ENCODE measurements at regions not wholly inside any gene's neighbourhood (a gene's known extent, or its start where the extent isn't known, plus 50 kb on each side); places are given as distances from the start of the nearest gene placed in this dataset.
"Not testable (repeated sequence)": the region's sequence is repeated elsewhere in the genome, so short reads cannot be mapped to it uniquely, and the experiment has no call there.

DNA sequence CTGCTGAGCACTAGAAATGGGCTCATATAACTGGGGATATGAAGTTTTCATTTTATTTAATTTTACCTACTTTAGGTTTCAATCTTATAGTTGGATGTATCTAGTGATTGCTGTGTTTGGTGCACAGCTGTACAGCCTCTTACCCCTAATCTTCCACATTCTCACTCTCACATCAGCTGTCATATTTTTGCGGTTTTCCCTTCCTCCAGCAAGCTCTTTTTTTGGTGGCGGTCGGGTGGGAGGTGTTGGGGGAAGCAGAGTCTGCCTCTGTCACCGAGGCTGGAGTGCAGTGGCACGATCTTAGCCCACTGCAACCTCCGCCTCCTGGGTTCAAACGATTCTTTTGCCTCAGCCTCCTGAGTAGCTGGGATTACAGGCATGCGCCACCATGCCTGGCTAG, 445.1 kb upstream of the ISX start:
- no peak overlapping the region for H3K23ac ChIP-seq (ENCODE audit: low read length in 2 of 2)
- 86% methylated on average over 8 of the region's 8 CpGs for WGBS
- H2AFZ ChIP-seq (ENCODE audit: low read depth, low read length): no peak overlapping the region
- no peak overlapping the region for H3K27ac ChIP-seq (ENCODE audit: low read length, poor library complexity, severe bottlenecking)
- no peak overlapping the region for H3K18ac ChIP-seq (ENCODE audit: low read depth in 1 of 2, low read length in 2 of 2)
- H2BK12ac ChIP-seq (ENCODE audit: low read length in 2 of 2): no peak overlapping the region
- no peaks in the 10 kb centered on the region for H3K4me1 ChIP-seq (ENCODE audit: control insufficient read depth, insufficient read depth, low read depth, low read length)
- H3K4me3 ChIP-seq (ENCODE audit: insufficient read depth in 1 of 2, low read depth in 1 of 2, low read length in 2 of 2): no peak overlapping the region
- no peak overlapping the region for H4K8ac ChIP-seq (ENCODE audit: low read length)
- no peak overlapping the region for H2BK15ac ChIP-seq (ENCODE audit: low read depth, poor library complexity, severe bottlenecking)
- no peak overlapping the region for H3K4ac ChIP-seq (ENCODE audit: low read depth in 1 of 2, low read length in 2 of 2)
- H3K14ac ChIP-seq (ENCODE audit: low read length in 2 of 2): no peak overlapping the region
- DNase-seq: no peak
- no peaks in the 10 kb centered on the region for H3K27me3 ChIP-seq (ENCODE audit: control insufficient read depth in 1 of 2, insufficient read depth in 1 of 2, low read length in 2 of 2)
- no peak overlapping the region for H3K4me2 ChIP-seq (ENCODE audit: low read length, poor library complexity, severe bottlenecking)
- no peaks in the 10 kb centered on the region for H3K9me3 ChIP-seq (ENCODE audit: control insufficient read depth, low read length)
- H2BK120ac ChIP-seq (ENCODE audit: low read depth, low read length): no peak overlapping the region
- no peak overlapping the region for H2BK5ac ChIP-seq (ENCODE audit: low read depth, low read length, poor library complexity, severe bottlenecking)
- no peaks in the 10 kb centered on the region for H3K36me3 ChIP-seq (ENCODE audit: control insufficient read depth in 1 of 2, insufficient read depth in 2 of 2, low read depth in 1 of 2, low read length in 2 of 2)
- no peaks in the 10 kb centered on the region for H3K79me1 ChIP-seq (replicated peaks; ENCODE audit: low read length, poor library complexity, severe bottlenecking)
- H4K91ac ChIP-seq (ENCODE audit: low read length): no peak overlapping the region
- no peak overlapping the region for H2AK5ac ChIP-seq (ENCODE audit: low read length, severe bottlenecking)
- no peak overlapping the region for H3K9ac ChIP-seq (ENCODE audit: low read length)

GRCh38 chr22:34622602-34623001, 443.4 kb upstream of the ISX start:
- no peak for DNase-seq
- Histone ChIP-seq H2AFZ (ENCODE audit: low read depth, low read length) (no peak overlapping the region), H3K27ac (ENCODE audit: low read length, poor library complexity, severe bottlenecking) (no peak overlapping the region), H2BK5ac (ENCODE audit: low read depth, low read length, poor library complexity, severe bottlenecking) (no peak overlapping the region), H3K23ac (ENCODE audit: low read length in 2 of 2) (no peak overlapping the region), H2BK120ac (ENCODE audit: low read depth, low read length) (no peak overlapping the region), H4K91ac (ENCODE audit: low read length) (no peak overlapping the region), H3K36me3 (ENCODE audit: control insufficient read depth in 1 of 2, insufficient read depth in 2 of 2, low read depth in 1 of 2, low read length in 2 of 2) (no peaks in the 10 kb centered on the region), H3K4me3 (ENCODE audit: insufficient read depth in 1 of 2, low read depth in 1 of 2, low read length in 2 of 2) (no peak overlapping the region), H3K27me3 (ENCODE audit: control insufficient read depth in 1 of 2, insufficient read depth in 1 of 2, low read length in 2 of 2) (no peaks in the 10 kb centered on the region), H3K18ac (ENCODE audit: low read depth in 1 of 2, low read length in 2 of 2) (no peak overlapping the region), H3K9ac (ENCODE audit: low read length) (no peak overlapping the region), H2BK15ac (ENCODE audit: low read depth, poor library complexity, severe bottlenecking) (no peak overlapping the region), H2AK5ac (ENCODE audit: low read length, severe bottlenecking) (no peak overlapping the region), H3K14ac (ENCODE audit: low read length in 2 of 2) (no peak overlapping the region), H3K79me1 (replicated peaks; ENCODE audit: low read length, poor library complexity, severe bottlenecking) (no peaks in the 10 kb centered on the region), H3K4ac (ENCODE audit: low read depth in 1 of 2, low read length in 2 of 2) (no peak overlapping the region), H4K8ac (ENCODE audit: low read length) (no peak overlapping the region), H3K9me3 (ENCODE audit: control insufficient read depth, low read length) (no peaks in the 10 kb centered on the region), H3K4me1 (ENCODE audit: control insufficient read depth, insufficient read depth, low read depth, low read length) (no peaks in the 10 kb centered on the region), H3K4me2 (ENCODE audit: low read length, poor library complexity, severe bottlenecking) (no peak overlapping the region), H2BK12ac (ENCODE audit: low read length in 2 of 2) (no peak overlapping the region)
- 65% methylated on average over 2 of the region's 4 CpGs for WGBS

DNA sequence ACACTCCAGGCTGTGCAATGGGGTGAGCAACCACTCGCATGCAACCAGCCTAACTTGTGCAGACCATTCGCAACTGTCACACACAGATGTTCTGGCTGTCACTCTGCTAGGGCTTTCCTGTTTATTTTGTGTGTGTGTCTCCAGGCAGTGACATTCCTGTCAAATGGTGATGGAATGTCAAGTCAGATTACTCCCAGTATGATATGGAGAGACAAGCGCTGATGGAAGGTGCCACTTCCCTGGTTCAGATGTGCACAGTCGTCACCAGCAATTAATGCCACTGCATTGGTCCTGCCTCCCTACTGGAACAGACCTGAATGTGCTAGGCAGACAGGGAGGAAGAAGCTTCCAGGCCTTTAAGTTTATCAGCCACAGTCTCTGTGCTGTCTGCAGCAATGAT, 442.4 kb upstream of the ISX start:
- H3K9me3 ChIP-seq (ENCODE audit: control insufficient read depth, low read length): no peaks in the 10 kb centered on the region
- H3K27me3 ChIP-seq (ENCODE audit: control insufficient read depth in 1 of 2, insufficient read depth in 1 of 2, low read length in 2 of 2): no peaks in the 10 kb centered on the region
- no peak overlapping the region for H3K18ac ChIP-seq (ENCODE audit: low read depth in 1 of 2, low read length in 2 of 2)
- no peak overlapping the region for H3K14ac ChIP-seq (ENCODE audit: low read length in 2 of 2)
- H2AFZ ChIP-seq (ENCODE audit: low read depth, low read length): no peak overlapping the region
- H2AK5ac ChIP-seq (ENCODE audit: low read length, severe bottlenecking): no peak overlapping the region
- H3K23ac ChIP-seq (ENCODE audit: low read length in 2 of 2): no peak overlapping the region
- H2BK15ac ChIP-seq (ENCODE audit: low read depth, poor library complexity, severe bottlenecking): no peak overlapping the region
- no peak overlapping the region for H3K4me3 ChIP-seq (ENCODE audit: insufficient read depth in 1 of 2, low read depth in 1 of 2, low read length in 2 of 2)
- H3K9ac ChIP-seq (ENCODE audit: low read length): no peak overlapping the region
- no peak overlapping the region for H2BK120ac ChIP-seq (ENCODE audit: low read depth, low read length)
- H2BK12ac ChIP-seq (ENCODE audit: low read length in 2 of 2): no peak overlapping the region
- DNase-seq: no peak
- no peak overlapping the region for H3K4me2 ChIP-seq (ENCODE audit: low read length, poor library complexity, severe bottlenecking)
- H4K91ac ChIP-seq (ENCODE audit: low read length): no peak overlapping the region
- H3K79me1 ChIP-seq (replicated peaks; ENCODE audit: low read length, poor library complexity, severe bottlenecking): no peaks in the 10 kb centered on the region
- H3K36me3 ChIP-seq (ENCODE audit: control insufficient read depth in 1 of 2, insufficient read depth in 2 of 2, low read depth in 1 of 2, low read length in 2 of 2): no peaks in the 10 kb centered on the region
- no peak overlapping the region for H3K4ac ChIP-seq (ENCODE audit: low read depth in 1 of 2, low read length in 2 of 2)
- no peak overlapping the region for H3K27ac ChIP-seq (ENCODE audit: low read length, poor library complexity, severe bottlenecking)
- no peak overlapping the region for H4K8ac ChIP-seq (ENCODE audit: low read length)
- H2BK5ac ChIP-seq (ENCODE audit: low read depth, low read length, poor library complexity, severe bottlenecking): no peak overlapping the region
- no peaks in the 10 kb centered on the region for H3K4me1 ChIP-seq (ENCODE audit: control insufficient read depth, insufficient read depth, low read depth, low read length)
- WGBS: 85% methylated on average over 4 of the region's 4 CpGs

DNA sequence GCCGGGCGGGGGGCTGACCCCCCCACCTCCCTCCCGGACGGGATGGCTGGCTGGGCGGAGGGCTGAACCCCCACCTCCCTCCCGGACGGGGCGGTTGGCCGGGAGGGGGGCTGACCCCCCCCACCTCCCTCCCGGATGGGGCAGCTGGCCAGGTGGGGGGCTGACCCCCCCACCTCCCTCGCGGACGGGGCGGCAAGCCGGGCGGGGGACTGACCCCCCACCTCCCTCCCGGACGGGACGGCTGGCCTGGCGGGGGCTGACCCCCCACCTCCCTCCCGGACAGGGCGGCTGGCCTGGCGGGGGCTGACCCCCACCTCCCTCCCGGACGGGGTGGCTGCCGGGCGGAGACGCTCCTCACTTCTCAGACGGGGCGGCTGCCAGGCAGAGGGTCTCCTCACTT, 440.1 kb upstream of the ISX start:
- H3K27me3 ChIP-seq (ENCODE audit: control insufficient read depth in 1 of 2, insufficient read depth in 1 of 2, low read length in 2 of 2); H3K14ac ChIP-seq (ENCODE audit: low read length in 2 of 2); H4K8ac ChIP-seq (ENCODE audit: low read length); H2BK120ac ChIP-seq (ENCODE audit: low read depth, low read length); H2AK5ac ChIP-seq (ENCODE audit: low read length, severe bottlenecking); H2BK15ac ChIP-seq (ENCODE audit: low read depth, poor library complexity, severe bottlenecking); H3K4me1 ChIP-seq (ENCODE audit: control insufficient read depth, insufficient read depth, low read depth, low read length); DNase-seq; H3K4me3 ChIP-seq (ENCODE audit: insufficient read depth in 1 of 2, low read depth in 1 of 2, low read length in 2 of 2); H3K79me1 ChIP-seq (replicated peaks; ENCODE audit: low read length, poor library complexity, severe bottlenecking); H2BK12ac ChIP-seq (ENCODE audit: low read length in 2 of 2); H3K4me2 ChIP-seq (ENCODE audit: low read length, poor library complexity, severe bottlenecking); H3K9ac ChIP-seq (ENCODE audit: low read length); H4K91ac ChIP-seq (ENCODE audit: low read length); H3K23ac ChIP-seq (ENCODE audit: low read length in 2 of 2); H2AFZ ChIP-seq (ENCODE audit: low read depth, low read length); H3K18ac ChIP-seq (ENCODE audit: low read depth in 1 of 2, low read length in 2 of 2); H2BK5ac ChIP-seq (ENCODE audit: low read depth, low read length, poor library complexity, severe bottlenecking); H3K27ac ChIP-seq (ENCODE audit: low read length, poor library complexity, severe bottlenecking); H3K4ac ChIP-seq (ENCODE audit: low read depth in 1 of 2, low read length in 2 of 2); H3K36me3 ChIP-seq (ENCODE audit: control insufficient read depth in 1 of 2, insufficient read depth in 2 of 2, low read depth in 1 of 2, low read length in 2 of 2); H3K9me3 ChIP-seq (ENCODE audit: control insufficient read depth, low read length): not testable (repeated sequence)
- no CpG with 5 or more reads among the region's 30 CpGs for WGBS

Measured in mesenchymal stem cell (in vitro differentiated cells and primary cell).